PC-9 (cell line): ENCODE measurements at regions not wholly inside any gene's neighbourhood (a gene's known extent, or its start where the extent isn't known, plus 50 kb on each side); places are given as distances from the start of the nearest gene placed in this dataset.
"Not testable (repeated sequence)": the region's sequence is repeated elsewhere in the genome, so short reads cannot be mapped to it uniquely, and the experiment has no call there.

Experiments
- CTCF ChIP-seq: fragments of 200-600 bp; sonication (generic); conservative IDR thresholded peaks from 2 replicates; pipeline ENCODE4 v1.6.1; 2017; ENCODE audit warnings: mixed run types, antibody characterized with exemption, mild to moderate bottlenecking, moderate library complexity
- EZH2 ChIP-seq: fragments of 200-600 bp; sonication (generic); IDR thresholded peaks from 2 replicates; pipeline ENCODE4 v1.8.0; 2017; ENCODE audit warnings: antibody characterized with exemption, low read depth

DNA sequence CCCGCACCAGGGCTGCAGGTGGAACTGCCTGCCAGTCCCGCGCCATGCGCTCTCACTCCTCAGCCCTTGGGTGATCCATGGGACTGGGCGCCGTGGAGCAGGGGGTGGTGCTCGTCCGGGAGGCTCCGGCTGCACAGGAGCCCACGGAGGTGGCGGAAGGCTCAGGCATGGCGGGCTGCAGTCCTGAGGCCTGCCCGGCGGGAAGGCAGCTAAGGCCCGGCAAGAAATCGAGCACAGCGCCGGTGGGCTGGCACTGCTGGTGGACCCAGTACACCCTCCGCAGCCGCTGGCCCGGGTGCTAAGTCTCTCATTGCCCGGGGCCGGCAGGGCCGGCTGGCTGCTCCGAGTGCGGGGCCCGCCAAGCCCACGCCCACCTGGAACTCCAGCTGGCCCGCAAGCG, 976.0 kb downstream of the ADGRL2 start:
- not testable (repeated sequence) for TF ChIP-seq CTCF, EZH2
